Brain pericyte (primary cell): ENCODE measurements at regions not wholly inside any gene's neighbourhood (a gene's known extent, or its start where the extent isn't known, plus 50 kb on each side); places are given as distances from the start of the nearest gene placed in this dataset.

Experiments used
- DNase-seq: peaks from one replicate; pipeline ENCODE4 v3.0.0-alpha.2; 2012; ENCODE audit warnings: low read depth, low spot score

DNA sequence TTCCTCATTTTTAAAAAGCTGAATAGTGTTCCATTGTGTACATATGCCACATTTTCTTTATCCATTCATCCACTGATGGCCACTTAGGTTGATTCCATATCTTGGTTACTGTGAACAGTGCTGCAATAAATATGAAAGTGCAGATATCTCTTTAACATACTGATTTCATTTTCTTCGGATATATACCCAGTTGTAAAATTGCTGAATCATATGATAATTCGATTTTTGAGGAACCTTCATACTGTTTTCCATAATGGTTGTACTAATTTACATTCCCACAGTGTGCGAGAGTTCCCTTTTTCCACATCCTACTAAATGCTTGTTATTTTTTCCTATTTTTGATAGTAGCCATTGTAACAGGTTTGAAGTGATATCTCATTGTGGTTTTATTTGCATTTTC is 263.2 kb downstream of the STK31 start:
- DNase-seq = no peak

DNA sequence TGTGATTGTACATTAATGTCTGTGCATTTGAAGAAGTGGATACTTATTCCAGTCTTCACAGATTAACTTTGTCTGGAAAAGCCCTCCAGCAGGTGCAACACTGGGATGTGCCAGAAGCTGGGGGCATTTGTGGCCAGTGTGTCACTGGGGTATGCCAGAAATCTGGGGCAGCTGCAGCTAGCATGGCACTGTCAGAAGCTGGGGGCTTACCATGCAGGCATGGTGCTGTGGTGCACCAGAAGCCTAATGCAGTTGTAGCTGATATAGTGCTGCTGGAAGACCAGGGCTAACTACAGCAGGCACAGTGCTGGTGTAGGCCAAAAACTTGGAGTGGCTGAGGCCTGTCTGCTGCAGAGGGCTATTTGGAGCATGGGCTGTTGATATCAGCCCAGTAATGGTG is 270.1 kb downstream of the STK31 start:
- DNase-seq = no peak

DNA sequence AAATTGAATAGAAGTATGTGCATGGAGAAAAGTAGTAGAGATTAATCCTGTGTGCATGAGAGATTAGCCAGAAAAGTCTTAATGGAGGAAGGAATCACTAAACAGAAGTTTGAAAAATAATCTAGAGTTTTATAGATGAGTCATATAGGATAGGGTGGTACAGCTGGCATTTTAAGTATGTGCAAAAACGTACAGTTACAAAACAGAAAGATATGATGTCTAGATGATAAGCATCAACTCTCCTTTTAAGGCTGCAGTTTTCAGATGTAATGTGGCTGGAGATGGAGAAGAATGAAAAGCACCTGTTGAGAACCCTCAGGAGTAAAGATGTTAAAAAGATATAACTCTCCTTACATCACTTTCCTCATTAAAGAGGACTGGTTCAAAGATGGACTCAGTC is 271.3 kb downstream of the STK31 start:
- DNase-seq = no peak

DNA sequence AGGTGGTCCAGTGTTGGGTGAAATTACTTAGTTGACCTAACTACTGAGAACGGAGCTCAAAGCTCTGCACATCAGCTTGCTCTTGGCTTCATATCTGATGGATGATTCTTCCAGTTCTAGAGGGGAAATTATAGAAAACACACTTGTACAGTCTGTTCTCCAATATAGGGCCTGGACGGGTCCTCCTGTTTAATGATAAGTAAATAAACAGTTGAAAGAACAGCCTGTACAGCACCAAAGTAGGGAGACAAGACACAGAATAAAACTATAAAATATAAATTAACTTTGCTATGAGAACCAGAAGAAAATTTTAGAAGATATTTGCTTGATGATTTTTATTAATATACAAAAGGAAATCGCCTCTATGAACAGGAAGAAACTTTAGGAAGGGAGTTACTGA is 271.7 kb downstream of the STK31 start:
- no peak for DNase-seq

DNA sequence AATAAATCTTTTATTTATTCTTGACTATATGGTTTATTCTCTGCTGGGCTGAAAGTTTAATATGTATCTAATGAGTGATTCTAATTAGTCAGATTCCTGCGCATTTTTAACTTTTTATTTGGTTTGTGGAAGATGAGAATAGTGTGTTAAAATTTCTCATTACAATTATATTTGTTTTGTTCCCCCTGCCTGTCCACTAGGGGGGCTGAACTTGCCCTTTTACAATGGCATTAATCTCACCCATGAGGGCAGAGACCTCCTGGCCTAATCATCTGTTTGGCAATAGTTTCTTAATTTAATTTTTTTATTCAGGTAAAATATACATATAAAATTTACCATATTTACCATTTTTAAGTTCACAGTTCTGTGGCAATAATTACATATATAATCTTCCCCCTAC is 278.5 kb upstream of the NPY start:
- DNase-seq = no peak

DNA sequence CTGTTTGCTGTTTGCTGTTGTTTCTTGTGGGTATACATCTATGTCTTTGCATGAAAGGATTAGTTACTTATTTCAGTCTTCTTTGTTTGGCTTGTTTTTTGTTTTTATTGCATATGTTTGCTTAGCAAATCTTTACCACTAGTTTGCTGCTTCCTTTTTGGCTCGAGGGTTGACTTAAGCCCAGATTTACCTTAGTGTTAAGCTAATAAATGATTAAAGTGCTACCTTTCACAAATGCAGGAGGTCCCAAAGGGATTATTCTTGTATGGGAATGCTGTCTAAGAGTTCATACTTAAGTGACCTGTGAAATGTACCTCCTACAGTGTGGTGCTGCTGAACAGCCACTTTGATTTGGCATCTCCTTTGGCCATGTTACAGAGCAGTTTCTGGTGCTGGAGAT is 273.5 kb upstream of the NPY start:
- DNase-seq = no peak

DNA sequence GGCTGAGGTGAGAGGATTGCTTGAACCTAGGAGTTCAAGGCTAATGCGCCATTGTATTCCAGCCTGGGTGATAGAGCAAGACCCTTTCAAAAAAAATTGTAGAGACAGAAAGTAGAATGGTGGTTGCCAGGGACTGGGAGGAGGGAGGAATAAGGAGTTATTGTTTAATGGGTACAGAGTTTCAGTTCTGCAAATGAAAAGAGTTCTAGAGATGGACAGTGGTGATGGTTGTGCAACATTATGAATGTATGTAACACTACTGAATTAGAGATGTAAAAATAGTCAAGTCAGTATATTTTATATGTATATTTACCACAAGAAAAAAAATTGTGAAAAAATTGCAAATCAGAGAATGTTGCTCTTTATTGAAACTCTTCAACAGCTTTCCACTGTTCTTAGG is 266.5 kb upstream of the NPY start:
- no peak for DNase-seq

DNA sequence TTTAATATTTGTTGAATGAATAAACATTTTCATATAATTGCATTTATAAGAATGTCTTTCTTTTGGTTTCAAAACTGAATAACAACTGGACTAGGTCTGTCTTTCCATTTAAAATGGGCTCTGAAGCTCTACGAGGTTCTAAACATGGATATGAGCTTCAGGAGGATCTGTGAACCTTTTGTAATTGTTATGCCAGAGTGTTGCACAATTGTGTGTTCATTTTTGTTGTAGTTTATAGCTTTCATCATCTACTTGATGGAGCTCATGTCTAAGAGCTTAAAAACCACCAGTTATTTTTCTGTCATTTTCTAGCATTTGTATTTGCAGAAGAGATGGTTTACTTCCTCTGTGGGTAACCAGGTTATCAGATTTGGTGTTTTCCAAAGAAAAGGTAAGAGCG is 265.7 kb upstream of the NPY start:
- DNase-seq = no peak

DNA sequence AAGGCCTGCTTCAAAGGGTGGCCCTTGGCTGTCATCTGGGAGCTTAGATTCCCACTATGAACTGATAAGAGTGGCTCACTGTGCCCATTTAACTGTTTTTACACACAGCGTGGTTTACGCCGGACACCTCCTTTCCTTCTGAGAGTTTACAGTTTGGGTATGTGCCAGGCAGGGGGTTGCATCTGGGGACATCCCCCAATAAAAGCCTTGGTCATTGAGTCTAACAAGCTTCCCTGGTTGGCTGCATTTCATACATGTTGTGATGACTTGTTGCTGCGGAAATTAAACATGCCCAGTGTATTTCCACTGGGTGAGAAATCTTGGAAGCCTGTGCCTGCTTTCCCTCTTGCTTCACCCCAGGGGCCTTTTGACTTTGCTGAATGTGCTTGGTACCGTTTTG is 264.1 kb upstream of the NPY start:
- no peak for DNase-seq

DNA sequence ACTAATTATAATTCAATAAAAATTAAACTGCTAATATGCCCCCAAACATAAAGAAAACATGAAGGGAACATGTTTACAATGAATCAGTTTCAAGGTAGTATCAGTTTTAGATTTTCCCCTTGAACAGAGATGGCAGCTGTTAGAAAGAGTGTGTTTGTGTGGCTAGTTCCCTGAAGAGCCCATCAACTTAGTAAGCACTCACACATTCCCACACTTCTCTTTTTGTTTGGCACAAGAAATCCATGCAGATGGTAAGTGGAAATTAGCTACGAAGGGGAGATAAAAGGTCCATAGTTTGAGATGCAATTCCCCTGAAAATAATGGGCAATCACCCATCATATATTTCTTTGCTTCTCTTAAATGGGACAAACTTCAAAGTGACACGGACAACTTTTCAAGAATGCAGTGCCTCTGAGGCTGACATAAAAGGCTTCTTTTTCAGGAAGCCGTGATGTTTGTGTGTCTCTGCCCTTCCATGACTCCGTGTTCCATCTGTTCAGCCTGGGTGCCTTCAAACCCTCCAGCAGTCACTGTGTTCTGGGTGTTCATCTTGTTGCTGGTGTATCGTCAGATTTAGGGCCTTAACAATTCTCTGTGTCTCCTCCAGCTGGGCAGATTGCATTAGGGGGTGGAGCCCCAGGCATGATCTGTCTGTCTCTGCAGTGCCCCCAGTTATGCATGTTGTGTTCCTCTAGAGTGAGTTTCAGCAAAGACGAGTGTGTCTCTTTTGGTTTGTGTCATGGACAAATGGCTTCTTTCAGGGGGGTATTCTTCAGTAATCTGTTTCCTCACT is 259.5 kb upstream of the NPY start:
- DNase-seq = no peak

DNA sequence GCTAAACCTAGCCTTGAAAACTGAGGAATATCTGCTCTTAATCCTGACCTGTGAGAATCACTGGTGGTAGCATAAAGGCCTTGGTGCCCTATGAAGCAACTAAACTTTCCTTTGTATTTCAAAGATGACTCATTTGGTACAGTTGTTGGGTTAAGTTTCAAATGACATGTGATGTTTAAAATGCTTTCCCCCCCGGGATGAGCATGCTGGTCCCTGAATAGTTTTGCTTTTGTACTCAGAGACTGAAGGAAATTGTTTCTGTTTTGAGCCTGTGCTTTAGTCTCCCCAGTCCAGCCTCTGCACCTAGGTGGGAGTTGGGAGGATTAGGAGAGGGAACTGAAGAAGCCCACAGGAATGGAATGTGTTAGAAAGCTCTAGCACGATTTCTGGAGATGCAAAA is 258.9 kb upstream of the NPY start:
- peak; percentile 8 for DNase-seq

DNA sequence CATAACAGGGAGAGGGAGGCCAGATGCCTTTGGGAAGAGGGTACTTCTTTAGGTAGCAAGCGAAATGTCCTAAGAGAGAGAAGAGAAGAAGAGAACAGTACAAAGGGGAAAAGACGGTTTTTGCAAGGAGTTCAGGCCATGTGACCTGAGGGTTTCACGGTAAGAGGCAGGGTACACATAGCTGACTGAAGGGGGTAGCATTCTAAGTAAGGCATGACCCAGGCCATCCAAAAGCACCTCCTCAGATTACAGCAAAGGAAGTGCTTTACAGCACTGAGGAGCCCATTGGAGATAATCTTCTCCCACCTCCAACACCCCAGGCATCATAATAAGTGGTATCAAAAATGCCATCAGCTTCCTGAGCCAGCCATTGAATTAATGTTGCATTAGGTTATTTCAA is 258.2 kb upstream of the NPY start:
- DNase-seq = no peak

DNA sequence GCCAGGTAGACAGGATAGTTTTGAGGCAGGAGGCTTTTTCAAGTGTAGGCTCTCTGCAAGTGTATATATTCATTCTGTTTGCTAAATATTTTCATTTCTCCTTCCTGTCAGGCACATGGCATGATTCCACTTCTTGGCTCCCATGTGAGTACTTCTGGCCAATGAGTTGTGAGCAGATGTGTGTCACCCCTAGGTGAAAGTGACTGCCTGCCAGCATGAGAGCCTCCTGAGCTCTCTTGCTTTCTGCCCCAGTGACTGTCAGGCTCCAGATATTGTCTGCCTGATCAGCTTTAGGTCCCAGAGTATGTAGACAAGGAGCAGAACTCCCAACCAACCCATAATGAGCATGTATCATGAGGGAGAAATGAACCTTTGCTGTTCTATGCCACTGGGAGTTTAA is 257.6 kb upstream of the NPY start:
- DNase-seq = no peak

DNA sequence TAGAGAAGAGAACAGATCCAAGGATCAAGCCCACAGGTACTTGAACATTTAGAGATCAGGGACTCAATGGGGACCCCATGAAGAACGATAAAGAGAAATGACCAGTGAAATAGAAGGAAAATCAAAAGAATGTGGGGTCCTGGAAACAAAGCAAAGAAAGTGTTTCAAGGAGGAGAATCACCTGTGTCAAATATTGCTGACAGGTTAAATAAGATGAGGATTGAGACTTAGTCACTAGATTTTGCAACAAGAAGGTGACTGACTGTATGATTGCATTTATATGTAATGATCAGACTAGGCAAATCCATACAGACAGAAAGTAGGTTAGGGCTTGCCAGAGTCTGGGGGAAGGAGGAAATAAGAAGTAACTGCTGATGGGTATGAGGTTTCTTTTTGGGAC is 254.9 kb upstream of the NPY start:
- no peak for DNase-seq

DNA sequence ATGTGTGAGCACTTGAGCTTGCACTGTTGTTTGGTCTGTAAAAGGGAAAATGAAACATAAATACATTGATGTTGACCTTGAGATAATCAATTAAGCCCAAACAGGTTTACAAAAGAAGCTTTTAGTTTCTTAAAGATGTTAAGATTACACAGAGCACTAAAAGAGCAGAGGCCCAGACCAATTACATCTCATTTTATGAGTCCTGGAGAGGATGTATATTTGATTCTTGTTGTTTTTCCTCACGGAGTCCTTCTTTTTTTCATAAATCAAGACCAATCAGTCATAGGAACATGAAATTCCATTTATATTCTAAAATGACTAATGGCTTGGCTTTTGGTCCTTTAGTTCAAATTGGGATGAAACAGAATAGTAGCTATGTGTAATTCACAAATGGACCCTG is 249.7 kb upstream of the NPY start:
- no peak for DNase-seq

DNA sequence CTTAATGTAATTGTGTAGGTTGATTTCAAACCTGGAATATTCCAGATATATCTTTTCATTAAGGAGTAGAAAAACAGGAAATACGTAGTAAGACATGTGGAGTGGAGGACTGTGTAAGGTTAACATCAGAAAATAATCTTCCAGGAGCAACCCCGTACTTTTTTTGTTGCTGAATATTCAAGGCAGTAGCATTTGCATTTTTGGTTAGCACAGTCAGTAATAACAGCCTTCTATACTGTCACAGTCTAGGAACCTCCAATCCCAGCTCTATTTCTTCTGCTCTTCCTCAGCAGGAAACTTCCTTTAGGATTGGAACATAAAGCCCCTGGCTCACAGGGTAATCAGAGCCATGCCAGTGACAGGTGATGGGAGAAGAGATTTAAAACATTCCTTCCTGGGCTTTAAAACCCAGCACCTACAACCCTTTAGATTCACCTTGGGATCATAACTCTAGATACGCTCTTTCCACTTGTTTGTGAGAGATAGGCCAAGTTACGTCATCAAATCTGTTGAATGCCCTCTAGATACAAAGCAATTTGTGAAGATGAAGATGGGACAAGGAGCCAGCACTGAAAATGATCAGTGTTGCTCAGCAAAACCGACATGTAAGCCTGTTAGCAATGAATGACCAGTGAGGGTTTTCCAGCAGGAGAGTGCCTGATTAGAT is 248.5 kb upstream of the NPY start:
- no peak for DNase-seq

DNA sequence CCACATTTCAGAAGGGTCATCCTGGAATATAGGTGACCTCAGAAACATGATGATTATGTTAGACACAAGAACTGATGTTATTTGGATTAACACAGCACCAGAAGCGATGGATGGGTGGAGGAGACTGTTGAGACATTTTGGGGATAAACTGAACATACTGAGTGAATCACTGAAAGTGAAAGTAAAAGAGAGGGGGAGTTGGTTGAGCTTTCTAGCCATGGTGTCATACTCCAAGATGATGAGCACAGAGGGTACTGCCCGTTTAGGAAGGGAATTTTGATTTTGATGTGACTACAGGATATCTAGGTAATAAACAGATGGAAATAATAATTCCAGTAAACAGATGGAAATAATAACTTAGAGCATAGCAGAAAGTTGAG is 248.0 kb upstream of the NPY start:
- DNase-seq = no peak

DNA sequence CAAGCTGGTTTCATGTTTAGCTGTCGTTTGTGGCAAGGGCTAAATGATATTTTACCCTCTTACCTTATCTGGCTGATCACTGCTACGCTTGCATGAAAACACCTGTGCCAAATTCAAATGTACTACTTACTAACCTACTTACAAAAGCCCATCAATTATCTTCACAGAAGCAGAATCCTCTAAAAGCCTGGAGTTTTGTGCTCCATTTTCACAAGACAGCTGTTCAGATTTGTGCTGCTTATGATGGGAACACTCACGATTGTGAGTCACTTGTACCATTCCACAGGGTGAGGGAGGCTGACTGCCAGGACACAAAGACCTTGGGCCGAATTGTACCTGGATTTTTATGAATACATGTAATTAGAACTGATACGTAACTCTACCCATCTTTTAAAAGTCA is 245.0 kb upstream of the NPY start:
- no peak for DNase-seq

DNA sequence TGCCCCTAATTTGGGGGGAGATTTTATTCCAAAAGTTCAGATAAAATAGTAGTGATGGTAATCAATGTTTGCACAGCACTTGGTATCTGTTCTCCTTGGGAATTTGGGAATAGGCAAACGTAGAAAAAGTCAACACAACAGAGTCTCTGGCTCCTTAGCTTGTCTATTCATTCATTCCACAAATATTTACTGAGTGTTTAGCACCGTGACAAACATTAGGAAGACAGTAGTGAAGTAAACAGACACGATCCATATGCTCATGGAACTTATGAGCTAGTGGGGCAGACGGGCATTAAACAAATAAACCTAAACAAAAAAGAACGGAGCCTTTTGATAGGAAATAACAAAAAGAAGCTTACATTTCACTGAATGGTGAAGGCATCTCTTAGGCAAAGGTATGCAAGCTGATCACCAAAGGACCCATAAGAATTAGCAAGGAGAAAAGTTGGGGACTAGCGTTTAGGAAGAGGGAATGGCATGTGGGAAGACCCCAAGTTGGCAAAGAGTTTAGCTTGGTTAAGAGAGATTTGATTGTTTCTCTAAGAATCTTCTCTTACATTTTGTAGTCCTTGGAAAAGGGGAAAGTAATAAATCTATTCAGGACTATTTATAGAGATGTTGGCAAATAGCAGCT is 243.9 kb upstream of the NPY start:
- DNase-seq = no peak

DNA sequence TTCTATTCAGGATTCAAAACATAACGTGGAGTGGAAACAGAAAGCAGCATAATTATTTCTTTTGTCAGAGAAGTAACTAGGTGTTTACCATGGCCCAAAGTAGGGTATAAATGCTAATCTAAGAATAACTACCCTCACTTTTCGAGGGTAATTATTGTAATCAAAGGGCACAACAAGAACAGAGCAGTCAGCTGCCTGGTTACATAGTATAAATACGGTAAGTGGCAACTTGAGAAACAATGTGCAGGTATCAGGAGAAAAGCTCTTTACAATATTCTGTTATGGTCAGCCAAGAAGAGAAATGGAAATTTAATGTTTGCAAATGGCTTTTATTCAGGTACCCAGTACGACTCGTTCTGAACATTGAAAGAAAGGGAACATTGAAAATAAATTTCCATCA is 242.0 kb upstream of the NPY start:
- DNase-seq = no peak

DNA sequence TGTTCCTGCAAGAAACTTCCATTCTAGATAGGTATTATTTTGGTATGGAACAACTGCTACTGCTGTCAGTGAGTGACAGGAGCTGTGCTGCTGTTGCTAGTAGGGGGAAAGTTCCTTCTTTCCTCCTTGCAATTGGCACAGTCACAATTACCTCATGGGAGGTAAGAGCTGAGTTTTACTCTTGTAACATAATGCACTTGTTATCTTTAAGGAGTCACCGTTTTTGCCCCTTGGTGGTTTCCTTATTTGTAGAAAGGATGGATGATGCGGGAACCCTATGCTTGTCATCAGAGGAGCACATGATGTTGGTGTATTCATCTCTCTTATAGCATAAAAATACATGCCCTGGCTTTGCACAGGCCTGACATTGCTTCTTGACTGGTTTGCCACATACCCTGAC is 234.7 kb upstream of the NPY start:
- no peak for DNase-seq

DNA sequence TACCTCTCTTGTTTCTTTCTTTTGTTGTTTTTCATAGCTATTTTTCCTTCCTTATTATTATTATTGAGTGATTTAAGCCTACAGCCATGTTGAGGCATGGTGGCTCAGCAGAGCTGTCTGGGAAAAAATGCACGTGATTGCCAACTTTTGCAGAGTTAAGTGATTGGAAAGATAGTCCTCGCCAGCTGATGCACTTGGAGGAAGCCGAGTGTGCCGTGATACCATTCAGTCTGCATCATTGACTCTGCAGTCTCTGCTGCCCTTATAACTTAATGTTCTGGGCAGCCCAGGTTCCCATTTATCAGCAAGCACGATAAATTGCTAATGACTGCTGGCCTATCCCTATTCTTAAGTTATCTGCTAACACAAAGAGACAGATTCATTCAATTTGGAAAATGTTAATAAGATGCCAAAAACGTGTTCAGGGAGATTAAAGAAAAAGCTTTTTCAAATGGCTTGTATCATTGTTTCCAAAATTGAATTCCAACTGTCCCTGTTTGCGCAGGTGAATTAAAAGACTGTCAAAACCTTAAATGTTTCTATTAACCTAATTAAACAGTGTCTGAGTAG is 232.9 kb upstream of the NPY start:
- no peak for DNase-seq

DNA sequence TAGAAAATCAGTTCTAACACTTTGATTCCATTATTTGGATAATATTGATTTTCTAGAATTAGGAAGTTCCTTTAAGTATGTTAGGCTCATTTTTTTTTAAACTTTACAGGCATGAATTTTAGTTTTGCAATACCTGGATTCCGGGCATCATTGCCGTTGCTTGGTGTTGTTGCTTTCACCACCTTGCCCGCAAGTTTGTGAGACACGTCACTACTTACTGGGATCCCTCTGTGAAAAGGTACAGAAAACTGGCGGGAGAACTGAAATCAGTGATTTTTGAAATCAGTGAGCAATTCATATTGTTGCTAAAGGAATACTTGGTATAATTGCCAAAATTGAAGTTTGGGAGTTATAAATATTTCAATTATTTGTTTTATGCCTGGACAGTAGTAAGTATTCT is 232.3 kb upstream of the NPY start:
- DNase-seq = no peak
